Fibroblast of skin of back (primary cell): ENCODE measurements at regions not wholly inside any gene's neighbourhood (a gene's known extent, or its start where the extent isn't known, plus 50 kb on each side); places are given as distances from the start of the nearest gene placed in this dataset.

ENCODE experiments used
- DNase-seq: peaks from one replicate; pipeline ENCODE4 v3.0.0-alpha.2; 2013

DNA sequence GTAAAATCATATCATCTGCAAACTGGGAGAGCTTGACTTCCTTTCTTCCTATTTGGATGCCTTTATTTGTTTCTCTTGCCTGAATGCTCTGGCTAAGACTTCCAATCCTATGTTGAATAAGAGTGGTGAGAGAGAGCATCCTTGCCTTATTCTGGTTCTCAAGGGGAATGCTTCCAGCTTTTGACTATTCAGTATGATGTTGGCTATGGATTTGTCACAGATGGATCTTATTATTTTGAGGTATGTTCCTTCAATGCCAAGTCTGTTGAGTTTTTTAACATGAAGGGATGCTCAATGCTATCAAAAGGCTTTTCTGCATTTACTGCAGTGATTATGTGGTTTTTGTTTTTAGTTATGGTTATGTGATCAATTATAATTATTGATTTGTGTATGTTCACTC is 2144.6 kb upstream of the TENM3 start:
- no peak for DNase-seq

- no peak for DNase-seq
Measured at GRCh38 chr4:180099957-180100356, 2143.2 kb upstream of the TENM3 start.

DNA sequence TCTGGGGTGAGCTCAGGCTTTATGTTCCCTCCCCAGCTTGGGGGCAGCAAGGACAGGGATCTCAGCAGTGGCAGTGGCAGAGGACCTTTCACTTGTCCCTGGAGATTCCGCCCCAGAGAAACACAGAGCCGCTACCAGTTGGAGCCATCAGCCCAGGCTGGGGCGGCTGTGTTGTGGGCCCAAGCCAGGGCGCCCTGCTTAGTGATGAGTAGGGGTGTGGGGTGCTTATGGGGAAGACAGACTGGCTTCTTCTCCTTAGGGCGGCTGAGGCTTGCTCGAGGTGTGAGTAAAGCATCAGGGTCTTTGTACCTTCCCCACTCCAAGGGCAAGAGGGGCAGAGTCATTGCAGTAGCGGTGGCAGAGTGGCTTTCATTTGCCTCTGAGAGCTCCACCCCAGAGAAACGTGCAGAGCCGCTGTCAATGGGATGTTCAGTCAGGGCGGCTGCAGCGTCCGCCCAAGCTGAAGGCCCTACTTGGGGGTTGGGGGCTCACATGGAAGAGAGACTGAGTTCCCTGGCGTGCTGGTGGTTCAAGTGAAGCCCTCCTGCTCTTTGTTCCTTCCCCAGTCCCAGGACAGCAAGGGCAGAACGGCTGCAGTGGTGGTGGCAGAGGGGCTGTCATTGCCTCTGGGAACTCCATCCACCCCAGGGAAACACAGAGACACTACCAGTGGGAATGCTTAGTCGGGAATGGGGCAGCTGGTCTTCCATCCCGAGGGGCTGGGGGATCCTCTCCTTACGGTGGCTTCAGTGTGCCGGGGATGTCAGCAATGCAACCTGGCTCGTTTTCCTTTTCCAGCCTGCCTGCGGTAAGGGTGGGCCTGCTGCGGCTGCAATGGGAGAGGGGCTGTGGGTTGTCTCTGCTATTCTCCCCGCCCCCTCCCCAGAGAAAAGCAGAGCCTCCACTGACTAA is 2142.5 kb upstream of the TENM3 start:
- DNase-seq, result no peak

- no peak for DNase-seq
Measured at GRCh38 chr4:180101348-180102083, 2141.7 kb upstream of the TENM3 start.

- DNase-seq, result no peak
Measured at GRCh38 chr4:180103794-180104193, 2139.4 kb upstream of the TENM3 start.

GRCh38 chr4:180105362-180105761 is 2137.8 kb upstream of the TENM3 start:
- DNase-seq, result no peak

DNA sequence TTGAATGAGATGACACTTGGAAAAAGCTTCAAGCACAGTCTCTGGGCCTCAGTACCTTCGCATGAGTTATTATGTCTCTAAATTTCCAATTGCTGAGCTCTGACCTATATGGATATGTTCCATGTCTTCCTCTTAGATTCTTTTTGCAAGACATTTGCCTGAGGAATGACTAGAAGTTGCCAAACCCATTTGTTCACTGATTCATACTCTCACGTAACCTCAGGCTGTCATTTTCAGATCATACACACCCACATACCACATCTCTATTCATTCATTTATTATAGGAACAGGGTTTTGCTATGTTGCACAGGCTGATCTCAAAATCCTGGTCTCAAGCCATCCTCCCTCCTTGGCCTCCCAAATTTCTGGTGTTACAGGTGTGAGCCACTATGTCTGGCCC is 2137.1 kb upstream of the TENM3 start:
- DNase-seq, result no peak

GRCh38 chr4:180106997-180107396 is 2136.2 kb upstream of the TENM3 start:
- no peak for DNase-seq

DNA sequence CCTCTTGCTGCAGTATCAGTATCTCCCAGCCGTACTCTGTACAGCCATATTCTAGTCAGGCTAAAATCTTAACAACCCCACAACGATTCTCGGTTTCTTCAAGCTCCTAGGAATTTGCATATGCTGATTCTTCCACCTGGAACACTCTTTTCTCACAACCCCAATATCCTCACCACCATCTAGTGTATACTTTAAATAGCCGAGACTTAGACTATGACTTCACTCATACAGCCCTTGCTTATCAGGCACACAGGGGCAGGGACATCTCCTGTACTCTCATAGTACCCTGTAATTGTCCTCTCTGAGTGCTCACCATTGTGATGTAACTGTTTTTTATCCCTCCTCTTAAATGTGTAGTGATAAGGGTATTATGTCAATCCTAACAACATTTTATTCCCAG is 2126.4 kb upstream of the TENM3 start:
- DNase-seq, result no peak

DNA sequence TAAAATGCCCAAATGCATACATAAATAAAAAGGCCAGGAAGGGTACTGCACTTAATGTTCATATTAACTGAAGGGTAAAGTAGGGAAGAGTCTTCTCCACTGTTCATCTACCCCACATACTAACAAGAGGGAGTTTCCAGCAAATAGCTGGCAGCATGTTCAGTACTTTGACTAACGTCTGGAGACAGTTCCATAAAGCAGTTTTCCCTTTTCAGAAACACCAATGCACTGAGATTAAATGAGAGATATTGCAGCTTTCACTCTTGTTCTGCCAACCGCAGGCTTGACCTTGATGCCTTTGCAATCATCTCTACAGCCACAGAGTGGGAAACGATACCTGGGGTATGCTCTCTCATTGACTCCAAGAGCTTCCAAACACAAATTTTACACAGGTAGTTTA is 2123.1 kb upstream of the TENM3 start:
- no peak for DNase-seq

GRCh38 chr4:180134091-180134866 is 2108.9 kb upstream of the TENM3 start:
- no peak for DNase-seq

DNA sequence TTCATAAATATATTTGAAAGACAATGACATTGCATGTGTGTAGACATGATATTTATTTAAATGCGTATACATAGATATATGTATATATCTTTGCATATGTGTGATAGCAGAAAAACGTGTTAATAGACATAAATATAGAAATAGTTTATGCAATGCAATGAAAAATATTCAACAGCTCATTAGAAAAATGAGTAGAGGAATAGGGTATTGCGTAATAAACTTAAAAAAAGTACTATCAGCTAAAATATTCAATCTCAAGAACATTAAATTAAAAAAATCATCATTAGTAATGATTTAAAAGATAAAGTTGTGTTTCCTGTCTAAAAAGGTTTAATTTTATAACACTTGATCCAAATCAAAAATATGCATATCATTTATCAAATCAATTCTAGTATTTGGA is 2101.5 kb upstream of the TENM3 start:
- DNase-seq, result no peak

DNA sequence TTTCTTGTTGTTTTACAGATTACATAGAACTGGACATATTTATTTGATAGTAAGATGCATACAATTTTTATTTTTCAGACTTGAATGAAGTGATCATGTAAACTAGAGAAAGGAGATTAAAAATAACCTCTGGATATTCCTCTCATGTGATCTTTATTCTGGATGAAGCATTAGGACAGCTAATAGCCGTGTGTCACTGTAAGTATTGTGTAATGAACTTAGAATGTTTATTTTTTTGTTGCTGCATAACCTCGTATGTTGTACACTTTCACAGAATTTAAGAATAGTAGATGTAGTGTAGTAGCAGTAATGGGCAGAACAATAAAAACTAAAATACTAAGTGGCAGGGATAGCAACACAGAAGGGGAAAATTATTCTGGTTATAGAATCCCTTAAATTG is 2094.5 kb upstream of the TENM3 start:
- DNase-seq, result no peak

DNA sequence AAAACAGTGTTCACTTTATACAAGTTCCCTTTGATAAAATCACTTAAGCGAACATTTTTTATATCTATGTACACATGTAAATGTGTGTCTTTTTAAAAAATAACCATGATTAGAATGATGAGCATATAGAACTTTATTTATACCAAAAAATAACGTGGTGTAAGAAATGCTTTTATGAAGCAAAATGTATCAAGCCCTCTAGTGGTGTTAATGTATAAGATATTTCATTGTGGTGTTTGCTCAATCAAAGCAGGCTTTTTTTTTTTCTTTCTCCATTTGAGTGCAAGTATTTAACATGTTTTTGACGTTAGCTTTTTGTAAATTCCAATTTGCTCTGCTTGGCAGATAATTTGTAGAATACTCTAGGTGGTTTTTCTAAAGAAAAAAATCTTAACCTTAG is 2092.4 kb upstream of the TENM3 start:
- DNase-seq, result peak; percentile 5

GRCh38 chr4:180152831-180153230 is 2090.4 kb upstream of the TENM3 start:
- DNase-seq, result no peak

DNA sequence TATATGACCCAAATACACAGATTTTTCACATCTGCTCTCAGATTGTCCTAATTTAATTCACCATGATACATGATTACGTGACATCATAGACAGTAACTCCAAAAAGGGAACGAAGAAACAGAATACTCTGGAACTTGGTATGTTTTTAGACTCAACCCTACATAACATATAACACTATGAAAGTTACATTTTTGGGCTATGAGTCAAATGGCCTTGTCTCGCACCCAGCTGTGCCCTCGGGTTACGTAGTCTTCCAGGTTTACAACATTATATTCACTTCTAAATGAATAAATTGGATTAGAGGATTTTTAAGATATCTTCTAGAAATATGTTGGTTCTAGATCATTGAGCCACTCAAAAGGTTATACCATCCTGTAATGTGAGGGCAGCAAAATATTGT is 2089.6 kb upstream of the TENM3 start:
- peak; percentile 48 for DNase-seq

DNA sequence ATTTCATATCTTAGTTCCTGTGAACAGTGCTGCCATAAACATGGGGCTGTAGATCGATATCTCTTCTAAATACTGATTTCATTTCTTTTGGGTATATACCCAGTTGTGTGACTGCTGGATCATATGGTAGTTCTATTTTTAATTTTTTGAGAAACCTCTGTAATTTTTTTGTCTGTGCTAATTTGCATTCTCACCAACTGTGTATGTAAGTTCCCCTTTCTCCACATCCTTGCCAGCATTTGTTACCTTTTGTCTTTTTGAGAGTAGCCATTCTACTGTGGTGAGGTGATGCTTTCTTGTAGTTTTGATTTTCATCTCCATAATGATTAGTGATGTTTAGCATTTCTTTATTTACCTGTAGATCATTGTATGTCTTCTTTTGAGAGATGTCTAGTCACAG is 2086.5 kb upstream of the TENM3 start:
- no peak for DNase-seq

DNA sequence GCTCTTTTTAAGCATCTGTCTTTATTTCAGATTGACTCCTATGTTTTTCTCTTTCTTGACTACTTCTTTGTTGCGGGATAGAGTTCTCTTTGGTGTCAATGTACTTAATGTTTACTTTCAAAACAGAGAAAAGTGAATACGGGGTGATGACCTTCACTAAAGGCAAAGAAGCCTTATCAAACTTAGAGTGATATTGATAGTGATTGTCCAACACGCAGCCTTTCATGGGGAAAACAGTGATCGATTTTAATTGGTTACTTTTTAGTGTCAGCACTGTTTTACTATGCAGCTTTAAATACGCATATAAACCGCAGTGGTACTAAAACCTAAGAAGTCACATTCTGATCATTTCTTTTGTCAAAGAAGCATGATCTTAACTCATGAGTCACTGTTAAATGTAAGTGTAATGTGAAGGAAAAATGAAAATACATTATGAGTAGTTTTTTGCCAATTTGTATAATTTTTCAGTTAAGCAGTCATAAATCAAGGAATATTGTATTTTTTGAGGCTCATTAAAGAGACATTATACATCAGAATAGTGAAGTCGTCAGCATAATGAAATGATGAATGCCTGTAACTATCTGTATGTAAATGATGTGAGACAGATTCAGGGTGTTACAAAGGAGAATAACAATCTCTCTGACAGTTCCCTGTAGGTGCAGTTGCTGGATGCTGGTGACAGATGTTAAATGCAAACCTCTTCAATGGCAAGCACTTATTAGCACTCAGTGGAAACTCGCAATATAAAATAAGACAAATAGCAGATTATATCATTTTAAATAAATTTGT is 2082.8 kb upstream of the TENM3 start:
- peak; percentile 34 for DNase-seq

- peak; percentile 55 for DNase-seq
Measured at GRCh38 chr4:180164799-180165198, 2078.4 kb upstream of the TENM3 start.

DNA sequence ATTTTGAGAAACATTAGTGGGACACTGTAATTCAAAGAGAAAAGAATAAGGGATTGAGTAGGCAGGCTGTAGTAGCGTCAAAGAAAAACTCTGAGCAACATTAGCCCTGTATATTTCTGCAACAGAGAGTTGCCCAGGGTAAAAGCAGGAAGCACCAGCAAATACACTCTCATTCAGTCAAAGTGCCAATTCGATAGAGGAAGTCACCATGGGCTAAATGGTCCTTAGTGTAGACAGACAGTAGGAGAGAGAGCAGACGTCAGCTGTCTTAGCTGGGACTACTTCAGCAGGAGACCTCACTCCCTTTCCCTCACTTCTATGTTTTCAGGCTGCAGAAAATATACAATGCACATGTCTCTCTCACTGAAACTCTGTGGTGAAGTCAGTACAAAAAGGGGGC is 2073.8 kb upstream of the TENM3 start:
- DNase-seq, result no peak

- no peak for DNase-seq
Measured at GRCh38 chr4:180169966-180170365, 2073.2 kb upstream of the TENM3 start.

GRCh38 chr4:180179146-180179545 is 2064.1 kb upstream of the TENM3 start:
- DNase-seq, result no peak
